ENCODE measurements at regions not wholly inside any gene's neighbourhood (a gene's known extent, or its start where the extent isn't known, plus 50 kb on each side); places are given as distances from the start of the nearest gene placed in this dataset.

GRCh38 chr5:101370181-101370580 is 467.1 kb upstream of the ST8SIA4 start:
- TF ChIP-seq GABPA (IDR thresholded peaks at IDR 0.05; ENCODE audit: low read depth) = no peak
- TF ChIP-seq CTCF (IDR thresholded peaks at IDR 0.05; ENCODE audit: insufficient read depth, low read length) = no peak
